ENCODE measurements at regions not wholly inside any gene's neighbourhood (a gene's known extent, or its start where the extent isn't known, plus 50 kb on each side); places are given as distances from the start of the nearest gene placed in this dataset.

DNA sequence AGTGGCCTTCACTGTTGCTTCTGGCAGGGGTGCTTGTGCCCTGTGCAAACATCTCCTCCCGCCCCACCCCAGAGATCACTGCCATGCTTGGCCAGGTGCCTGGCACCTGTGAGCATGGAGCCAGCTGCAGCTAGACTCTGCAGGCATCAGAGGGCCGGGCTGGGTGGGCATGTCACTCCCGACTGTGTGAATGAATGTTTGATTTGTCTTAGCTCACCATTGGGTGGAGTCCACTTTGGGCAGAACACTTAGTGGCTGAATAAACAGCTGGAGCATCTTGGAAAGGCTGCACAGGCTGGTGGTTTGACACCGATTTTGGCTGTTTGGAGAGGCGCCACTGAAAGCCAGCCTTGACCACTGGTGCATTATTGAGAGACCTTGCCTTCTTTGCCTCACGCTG lies 267.3 kb downstream of the DLEU7 start:
- no peak for TF ChIP-seq CTCF (conservative IDR thresholded peaks at IDR 0.05; ENCODE audit: low read depth, low read length)
- no peak overlapping the region for H3K4me3 ChIP-seq (ENCODE audit: low read length)
- no peak for DNase-seq (ENCODE audit: low read depth)

GRCh38 chr13:50577806-50578205 lies 265.7 kb downstream of the DLEU7 start:
- no peak for TF ChIP-seq CTCF (conservative IDR thresholded peaks at IDR 0.05; ENCODE audit: low read depth, low read length)
- no peak for DNase-seq (ENCODE audit: low read depth)

GRCh38 chr13:50580684-50581305 lies 262.7 kb downstream of the DLEU7 start:
- no peak overlapping the region for H3K4me3 ChIP-seq (ENCODE audit: low read length)
- DNase-seq (ENCODE audit: low read depth), result no peak
- TF ChIP-seq CTCF (conservative IDR thresholded peaks at IDR 0.05; ENCODE audit: low read depth, low read length), result peak; percentile 20

More at GRCh38 chr13:50577806-50578205, 265.7 kb downstream of the DLEU7 start:
- H3K4me3 ChIP-seq (ENCODE audit: low read length), result no peak overlapping the region

GRCh38 chr13:50581586-50582196 lies 261.8 kb downstream of the DLEU7 start:
- H3K4me3 ChIP-seq (ENCODE audit: low read length), result no peak overlapping the region
- TF ChIP-seq CTCF (conservative IDR thresholded peaks at IDR 0.05; ENCODE audit: low read depth, low read length), result no peak
- DNase-seq (ENCODE audit: low read depth), result no peak

DNA sequence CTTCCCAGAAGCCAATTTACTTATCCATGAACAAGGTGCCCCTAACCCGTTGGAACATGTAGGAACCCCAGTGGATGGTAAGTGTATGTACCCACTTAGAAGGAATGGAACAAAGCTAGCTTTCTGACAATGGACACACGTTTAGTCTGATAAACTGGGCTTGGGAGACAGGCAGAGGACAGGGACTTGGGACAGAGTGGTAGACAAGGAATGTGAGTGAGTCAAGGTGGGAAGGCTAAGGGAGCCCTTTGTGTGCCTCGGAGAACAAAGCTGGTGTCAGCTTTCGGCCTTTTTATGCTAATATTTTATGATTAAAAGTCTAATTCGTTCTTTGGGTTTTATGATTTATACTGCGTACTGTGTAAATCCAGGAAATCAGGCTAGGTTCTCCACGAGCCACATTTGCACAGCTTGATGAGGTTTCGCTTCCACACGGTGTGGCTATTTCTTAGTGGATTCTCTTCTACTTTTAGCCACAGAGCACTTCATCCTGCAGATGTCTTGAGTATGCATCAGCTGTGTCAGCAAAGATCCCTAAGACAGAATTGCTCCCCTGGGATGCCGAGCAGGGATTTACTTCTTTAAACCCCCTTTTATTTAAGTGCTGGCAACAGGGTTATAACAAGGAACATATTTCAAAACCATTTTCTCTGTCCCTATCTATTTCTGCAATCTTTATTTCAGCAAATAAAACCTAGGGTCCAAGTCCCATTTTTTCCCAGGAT lies 258.5 kb downstream of the DLEU7 start:
- TF ChIP-seq CTCF (conservative IDR thresholded peaks at IDR 0.05; ENCODE audit: low read depth, low read length), result no peak
- H3K4me3 ChIP-seq (ENCODE audit: low read length), result no peak overlapping the region
- no peak for DNase-seq (ENCODE audit: low read depth)

DNA sequence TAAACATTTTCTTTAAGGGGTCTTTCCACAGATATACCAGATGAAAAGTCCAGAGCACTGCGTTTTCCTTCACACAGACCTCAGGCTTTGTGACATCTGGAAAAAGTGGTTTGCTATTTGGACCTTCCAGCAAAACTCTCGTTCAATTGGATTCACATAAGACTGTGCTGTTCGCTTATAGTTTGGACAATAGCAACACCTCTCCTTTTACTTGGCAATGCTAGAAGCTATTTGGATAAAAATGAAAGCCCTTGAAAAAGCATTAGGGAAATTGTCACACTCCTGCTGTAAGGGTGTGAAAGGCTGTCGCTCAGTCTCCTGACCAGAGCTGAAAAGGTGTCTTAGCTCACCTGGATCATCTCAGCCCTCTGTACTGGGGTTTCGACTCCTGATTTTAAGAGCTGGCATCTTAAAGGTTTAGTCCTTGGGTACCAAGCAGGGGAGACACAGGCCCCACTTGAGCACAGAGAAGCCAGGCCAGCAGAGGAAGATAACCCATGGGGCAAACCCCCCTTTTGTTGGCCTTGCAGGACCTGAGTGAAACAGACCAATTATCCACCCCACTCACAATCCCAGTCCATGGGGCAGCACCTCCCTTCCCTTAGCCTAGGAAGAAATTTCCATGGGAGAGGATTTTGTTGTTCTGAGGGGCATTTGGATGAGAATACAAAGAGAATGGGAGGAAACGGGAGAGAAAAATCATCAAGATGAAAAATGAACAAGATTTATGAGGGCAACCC lies 257.6 kb downstream of the DLEU7 start:
- H3K4me3 ChIP-seq (ENCODE audit: low read length), result no peak overlapping the region
- TF ChIP-seq CTCF (conservative IDR thresholded peaks at IDR 0.05; ENCODE audit: low read depth, low read length), result no peak
- DNase-seq (ENCODE audit: low read depth), result no peak
